ENCODE measurements at regions not wholly inside any gene's neighbourhood (a gene's known extent, or its start where the extent isn't known, plus 50 kb on each side); places are given as distances from the start of the nearest gene placed in this dataset.
A peak's percentile ranks its signal among the peaks of the same experiment; 100 is the strongest.

GRCh38 chr3:87333393-87333892 lies 57.1 kb upstream of the POU1F1 start:
- H3K27ac ChIP-seq (ENCODE audit: control insufficient read depth, insufficient read depth, low read length) = peak overlapping the region; percentile 52
- dilution Hi-C loops (cut with MboI; ENCODE audit: extremely low pct_ligation_motif_present, low sequenced_read_pairs) = no loop called here

GRCh38 chr3:87332789-87333188 lies 56.4 kb upstream of the POU1F1 start:
- no peaks in the 10 kb centered on the region for H3K36me3 ChIP-seq (ENCODE audit: control insufficient read depth in 2 of 2, extremely low read depth in 1 of 2, insufficient read depth in 2 of 2, low read length in 2 of 2)
- H3K79me2 ChIP-seq (ENCODE audit: control insufficient read depth, insufficient read depth, low read length) = no peaks in the 10 kb centered on the region
- H3K4me2 ChIP-seq (ENCODE audit: control insufficient read depth, extremely low read depth, insufficient read depth, low read depth, low read length) = no peak overlapping the region
- H3K9ac ChIP-seq (ENCODE audit: control insufficient read depth, extremely low read depth, insufficient read depth, low read length) = no peak overlapping the region
- peaks cover 13% of the 10 kb centered on the region for H3K4me1 ChIP-seq (ENCODE audit: control insufficient read depth, extremely low read depth, insufficient read depth, low read length)
- TF ChIP-seq EZH2 (IDR thresholded peaks at IDR 0.05; ENCODE audit: low read length) (no peak), CTCF (optimal IDR thresholded peaks at IDR 0.05 in 1 of 3, IDR thresholded peaks at IDR 0.05 in 1 of 3, conservative IDR thresholded peaks at IDR 0.05 in 1 of 3; ENCODE audit: extremely low read depth in 1 of 3, insufficient read depth in 2 of 3, low read length in 3 of 3) (no peak)
- peak overlapping the region; percentile 29 for H3K27ac ChIP-seq (ENCODE audit: control insufficient read depth, insufficient read depth, low read length)
- dilution Hi-C loops (cut with MboI; ENCODE audit: extremely low pct_ligation_motif_present, low sequenced_read_pairs) = no loop called here
- H3K9me1 ChIP-seq (ENCODE audit: control insufficient read depth, extremely low read depth, insufficient read depth, low read length) = no peaks in the 10 kb centered on the region
- H3K9me3 ChIP-seq (ENCODE audit: control insufficient read depth, low read depth, low read length) = no peaks in the 10 kb centered on the region
- DNase-seq (ENCODE audit: low read depth, low spot score) (no peak), FAIRE-seq (peak; percentile 34)
- H4K20me1 ChIP-seq (ENCODE audit: control insufficient read depth, extremely low read depth, insufficient read depth, low read length) = no peaks in the 10 kb centered on the region
- no peaks in the 10 kb centered on the region for H3K27me3 ChIP-seq (ENCODE audit: control insufficient read depth, extremely low read depth, insufficient read depth, low read length)
- H2AFZ ChIP-seq (ENCODE audit: control insufficient read depth, low read length) = peak overlapping the region; percentile 13
- no peak overlapping the region for H3K4me3 ChIP-seq (ENCODE audit: control insufficient read depth in 2 of 3, extremely low read depth in 1 of 3, insufficient read depth in 2 of 3, low read depth in 1 of 3, low read length in 3 of 3)

More at GRCh38 chr3:87333393-87333892, 57.1 kb upstream of the POU1F1 start:
- H3K4me3 ChIP-seq (ENCODE audit: control insufficient read depth in 2 of 3, extremely low read depth in 1 of 3, insufficient read depth in 2 of 3, low read depth in 1 of 3, low read length in 3 of 3) = peak overlapping the region in 1 of 3 experiments; percentile 43
- peak overlapping the region; percentile 57 for H2AFZ ChIP-seq (ENCODE audit: control insufficient read depth, low read length)
- TF ChIP-seq EZH2 (IDR thresholded peaks at IDR 0.05; ENCODE audit: low read length) (no peak), CTCF (optimal IDR thresholded peaks at IDR 0.05 in 1 of 3, IDR thresholded peaks at IDR 0.05 in 1 of 3, conservative IDR thresholded peaks at IDR 0.05 in 1 of 3; ENCODE audit: extremely low read depth in 1 of 3, insufficient read depth in 2 of 3, low read length in 3 of 3) (no peak)
- H3K36me3 ChIP-seq (ENCODE audit: control insufficient read depth in 2 of 2, extremely low read depth in 1 of 2, insufficient read depth in 2 of 2, low read length in 2 of 2) = no peaks in the 10 kb centered on the region
- H3K4me1 ChIP-seq (ENCODE audit: control insufficient read depth, extremely low read depth, insufficient read depth, low read length) = peaks cover 13% of the 10 kb centered on the region
- peak; percentile 26 for DNase-seq (ENCODE audit: low read depth, low spot score)
- no peaks in the 10 kb centered on the region for H4K20me1 ChIP-seq (ENCODE audit: control insufficient read depth, extremely low read depth, insufficient read depth, low read length)
- peak; percentile 98 for FAIRE-seq
- H3K9me3 ChIP-seq (ENCODE audit: control insufficient read depth, low read depth, low read length) = no peaks in the 10 kb centered on the region
- no peaks in the 10 kb centered on the region for H3K9me1 ChIP-seq (ENCODE audit: control insufficient read depth, extremely low read depth, insufficient read depth, low read length)
- no peaks in the 10 kb centered on the region for H3K79me2 ChIP-seq (ENCODE audit: control insufficient read depth, insufficient read depth, low read length)
- peak overlapping the region; percentile 64 for H3K4me2 ChIP-seq (ENCODE audit: control insufficient read depth, extremely low read depth, insufficient read depth, low read depth, low read length)
- H3K9ac ChIP-seq (ENCODE audit: control insufficient read depth, extremely low read depth, insufficient read depth, low read length) = no peak overlapping the region
- H3K27me3 ChIP-seq (ENCODE audit: control insufficient read depth, extremely low read depth, insufficient read depth, low read length) = no peaks in the 10 kb centered on the region

Data from keratinocyte (primary cell).